A673 (cell line): ENCODE measurements at regions not wholly inside any gene's neighbourhood (a gene's known extent, or its start where the extent isn't known, plus 50 kb on each side); places are given as distances from the start of the nearest gene placed in this dataset.
"Not testable (repeated sequence)": the region's sequence is repeated elsewhere in the genome, so short reads cannot be mapped to it uniquely, and the experiment has no call there.

Source experiments
- BruUV-seq: library from RNA; stranded (reverse); fragments of 400-500 nt; replicated peaks from 2 replicates; lab custom pipeline; 2021; lab: Mats Ljungman, UMichigan
- CTCF ChIA-PET: fragments of 300-600 bp; sonication (Branson Sonifier 250); formaldehyde crosslinking; loops from one replicate; lab custom pipeline; 2022; ENCODE audit warnings: antibody characterized with exemption; lab: Charles Lee
- POLR2A ChIA-PET: fragments of 300-600 bp; sonication (Branson Sonifier 250); formaldehyde crosslinking; loops from one replicate; lab custom pipeline; 2022; ENCODE audit warnings: antibody characterized with exemption; ENCODE audit not compliant: low non-redundant PET; lab: Charles Lee
- DNase-seq: peaks from one replicate; pipeline ENCODE4 v3.0.0-alpha.2; 2015; ENCODE audit warnings: low spot score
- H3K27ac ChIP-seq: fragments of 200-600 bp; sonication (generic); 2 replicates; pipeline ENCODE4 v1.5.1; 2016; ENCODE audit warnings: mixed run types, low read depth, mild to moderate bottlenecking, mixed read lengths, antibody characterized with exemption, low read length; ENCODE audit not compliant: poor library complexity, severe bottlenecking
- H3K27me3 ChIP-seq: fragments of 200-600 bp; sonication (generic); replicated peaks from 2 replicates; pipeline ENCODE4 v1.6.1; 2017; ENCODE audit warnings: mixed run types, low read depth, mild to moderate bottlenecking, mixed read lengths, antibody characterized with exemption, low read length; ENCODE audit not compliant: insufficient read depth, poor library complexity
- H3K36me3 ChIP-seq: fragments of 200-600 bp; sonication (generic); 2 replicates; pipeline ENCODE4 v1.6.1; 2016; ENCODE audit warnings: mixed run types, mild to moderate bottlenecking, mixed read lengths, antibody characterized with exemption, low read length; ENCODE audit not compliant: insufficient read depth, poor library complexity, severe bottlenecking
- H3K4me1 ChIP-seq: fragments of 200-600 bp; sonication (generic); 2 replicates; pipeline ENCODE4 v1.6.1; 2017; ENCODE audit warnings: mixed run types, mild to moderate bottlenecking, mixed read lengths, antibody characterized with exemption, low read length; ENCODE audit not compliant: insufficient read depth, poor library complexity, severe bottlenecking
- H3K4me3 ChIP-seq: fragments of 200-600 bp; sonication (generic); 2 replicates; pipeline ENCODE4 v1.5.1; 2016; ENCODE audit warnings: low read depth, mixed run types, mild to moderate bottlenecking, mixed read lengths, low read length; ENCODE audit not compliant: poor library complexity, severe bottlenecking
- H3K9me3 ChIP-seq: fragments of 200-600 bp; sonication (generic); 2 replicates; pipeline ENCODE4 v1.6.1; 2016; ENCODE audit warnings: mixed run types, low read depth, mild to moderate bottlenecking, mixed read lengths, antibody characterized with exemption, low read length; ENCODE audit not compliant: poor library complexity, severe bottlenecking
- EZH2 ChIP-seq: fragments of 200-600 bp; sonication (generic); IDR thresholded peaks from 2 replicates; pipeline ENCODE4 v1.6.1; 2017; ENCODE audit warnings: borderline replicate concordance, low read depth, mild to moderate bottlenecking, mixed read lengths, antibody characterized with exemption, low read length; ENCODE audit not compliant: poor library complexity, severe bottlenecking
- intact Hi-C: fragments of 100-400 bp; cut with micrococcal nuclease; formaldehyde crosslinking; loops from one replicate; pipeline ENCODE4 v1.10.0; 2022; ENCODE audit not compliant: unreplicated experiment
- TF ChIP-seq, protein P1 (sequence below): fragments of 300-800, 200-600 bp; sonication (generic); conservative IDR thresholded peaks from 2 replicates; pipeline ENCODE4 v1.5.1; 2017; ENCODE audit warnings: low read depth, mild to moderate bottlenecking, antibody characterized with exemption, low read length, moderate library complexity, mixed read lengths

DNA sequence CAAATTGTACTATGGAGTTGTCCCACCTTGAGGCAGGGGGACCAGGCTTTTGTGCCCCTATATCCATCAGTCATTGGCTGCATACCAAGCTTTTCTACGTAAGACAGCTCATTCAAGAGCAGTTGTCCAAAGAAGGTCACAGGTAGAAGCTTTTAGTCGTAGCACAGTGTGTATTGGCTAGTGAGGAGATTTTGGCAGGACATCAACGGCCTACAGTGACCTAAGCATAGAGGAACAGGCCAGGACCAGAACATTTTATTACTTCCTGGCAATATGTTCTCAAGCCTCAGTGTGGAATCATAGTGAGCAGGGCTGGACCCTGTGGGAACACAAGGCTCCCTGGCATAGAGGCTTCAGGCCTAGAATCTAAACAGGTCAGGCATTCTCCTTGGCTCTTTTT is 105.4 kb upstream of the ANKRD28 start:
- CTCF ChIA-PET, result no interaction called here
- H3K4me1 ChIP-seq, result no peaks in the 10 kb centered on the region
- POLR2A ChIA-PET, result no interaction called here
- TF ChIP-seq, protein P1, sequence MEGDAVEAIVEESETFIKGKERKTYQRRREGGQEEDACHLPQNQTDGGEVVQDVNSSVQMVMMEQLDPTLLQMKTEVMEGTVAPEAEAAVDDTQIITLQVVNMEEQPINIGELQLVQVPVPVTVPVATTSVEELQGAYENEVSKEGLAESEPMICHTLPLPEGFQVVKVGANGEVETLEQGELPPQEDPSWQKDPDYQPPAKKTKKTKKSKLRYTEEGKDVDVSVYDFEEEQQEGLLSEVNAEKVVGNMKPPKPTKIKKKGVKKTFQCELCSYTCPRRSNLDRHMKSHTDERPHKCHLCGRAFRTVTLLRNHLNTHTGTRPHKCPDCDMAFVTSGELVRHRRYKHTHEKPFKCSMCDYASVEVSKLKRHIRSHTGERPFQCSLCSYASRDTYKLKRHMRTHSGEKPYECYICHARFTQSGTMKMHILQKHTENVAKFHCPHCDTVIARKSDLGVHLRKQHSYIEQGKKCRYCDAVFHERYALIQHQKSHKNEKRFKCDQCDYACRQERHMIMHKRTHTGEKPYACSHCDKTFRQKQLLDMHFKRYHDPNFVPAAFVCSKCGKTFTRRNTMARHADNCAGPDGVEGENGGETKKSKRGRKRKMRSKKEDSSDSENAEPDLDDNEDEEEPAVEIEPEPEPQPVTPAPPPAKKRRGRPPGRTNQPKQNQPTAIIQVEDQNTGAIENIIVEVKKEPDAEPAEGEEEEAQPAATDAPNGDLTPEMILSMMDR, result no peak
- TF ChIP-seq EZH2, result no peak
- no TSS peak for BruUV-seq
- H3K9me3 ChIP-seq, result no peaks in the 10 kb centered on the region
- H3K27ac ChIP-seq, result no peak overlapping the region
- no peak overlapping the region for H3K4me3 ChIP-seq
- no peak for DNase-seq
- no peaks in the 10 kb centered on the region for H3K27me3 ChIP-seq
- intact Hi-C loops, result no loop called here
- no peaks in the 10 kb centered on the region for H3K36me3 ChIP-seq

DNA sequence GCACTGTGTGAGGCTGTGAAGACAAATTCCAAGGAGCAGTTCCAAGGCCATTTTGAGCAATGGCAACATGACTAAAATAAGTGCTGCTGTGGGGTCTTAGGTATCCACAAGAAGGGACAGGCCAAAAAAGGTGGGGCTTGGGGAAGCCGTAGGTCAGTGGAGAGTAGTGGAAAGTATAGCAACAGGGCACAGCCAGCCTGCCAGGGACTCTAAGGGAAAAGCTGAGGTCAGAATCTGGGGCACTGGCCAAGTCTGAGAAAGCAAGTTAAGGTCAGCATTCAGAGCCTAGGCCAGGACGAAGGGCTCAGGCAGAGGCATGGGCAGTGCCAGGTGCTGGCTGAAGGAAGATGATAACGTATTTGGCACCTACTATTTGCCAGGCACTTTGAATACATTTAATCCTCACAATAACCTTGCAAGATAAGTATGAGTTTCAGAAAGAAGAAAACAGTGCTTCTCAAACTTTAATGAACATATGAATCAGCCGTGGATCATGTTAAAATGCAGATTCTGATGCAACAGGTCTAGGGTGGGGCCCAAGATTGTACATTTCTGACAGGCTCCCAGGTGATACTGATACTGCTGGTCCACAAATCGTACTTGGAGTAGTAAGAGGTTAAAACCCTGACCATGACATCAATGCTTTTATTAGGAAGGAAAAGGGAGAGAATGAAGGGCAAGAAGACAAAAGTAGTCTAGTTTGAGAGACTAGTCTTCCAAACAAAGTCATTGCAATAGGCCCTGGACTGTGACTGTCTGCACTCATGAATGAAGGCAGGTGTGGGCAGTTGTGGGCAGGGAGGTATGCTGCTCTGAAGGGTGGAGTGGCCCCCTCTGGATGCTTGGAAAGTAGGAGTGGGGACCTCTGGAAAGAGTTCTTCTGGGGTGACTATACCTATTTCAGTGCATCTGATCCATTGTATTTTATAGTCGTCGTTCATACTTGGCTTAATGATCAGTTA is 106.3 kb upstream of the ANKRD28 start:
- Histone ChIP-seq H3K27ac (no peak overlapping the region), H3K27me3 (no peaks in the 10 kb centered on the region), H3K4me3 (no peak overlapping the region), H3K4me1 (no peaks in the 10 kb centered on the region), H3K36me3 (no peaks in the 10 kb centered on the region), H3K9me3 (no peaks in the 10 kb centered on the region)
- DNase-seq, result no peak
- POLR2A ChIA-PET, result no interaction called here
- no peak for TF ChIP-seq EZH2
- TF ChIP-seq, protein P1, result no peak
- intact Hi-C loops, result no loop called here
- no TSS peak for BruUV-seq
- CTCF ChIA-PET, result no interaction called here

DNA sequence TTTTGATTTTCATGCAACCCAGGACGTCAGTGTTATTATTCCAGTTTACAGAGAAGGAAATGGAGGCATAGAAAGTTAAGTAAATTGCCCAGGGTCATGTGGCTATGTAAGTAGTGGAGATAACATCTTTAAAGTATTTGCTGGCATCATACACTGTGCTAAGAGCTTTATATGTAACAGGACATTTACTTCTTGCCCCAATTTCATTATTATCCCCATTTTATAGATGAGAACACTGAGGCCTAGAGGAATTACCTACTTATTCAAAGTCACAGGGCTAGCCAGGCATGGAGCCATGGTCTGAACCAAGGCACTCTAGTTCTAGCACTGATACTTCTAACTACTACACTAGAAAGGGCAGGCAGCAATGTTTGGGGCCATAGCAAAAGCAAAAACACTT is 107.3 kb upstream of the ANKRD28 start:
- intact Hi-C loops, result no loop called here
- Histone ChIP-seq H3K36me3 (no peaks in the 10 kb centered on the region), H3K27me3 (no peaks in the 10 kb centered on the region), H3K4me1 (no peaks in the 10 kb centered on the region), H3K27ac (no peak overlapping the region), H3K4me3 (no peak overlapping the region), H3K9me3 (no peaks in the 10 kb centered on the region)
- DNase-seq, result no peak
- CTCF ChIA-PET, result no interaction called here
- POLR2A ChIA-PET, result no interaction called here
- no peak for TF ChIP-seq EZH2
- TF ChIP-seq, protein P1, result no peak
- no TSS peak for BruUV-seq

DNA sequence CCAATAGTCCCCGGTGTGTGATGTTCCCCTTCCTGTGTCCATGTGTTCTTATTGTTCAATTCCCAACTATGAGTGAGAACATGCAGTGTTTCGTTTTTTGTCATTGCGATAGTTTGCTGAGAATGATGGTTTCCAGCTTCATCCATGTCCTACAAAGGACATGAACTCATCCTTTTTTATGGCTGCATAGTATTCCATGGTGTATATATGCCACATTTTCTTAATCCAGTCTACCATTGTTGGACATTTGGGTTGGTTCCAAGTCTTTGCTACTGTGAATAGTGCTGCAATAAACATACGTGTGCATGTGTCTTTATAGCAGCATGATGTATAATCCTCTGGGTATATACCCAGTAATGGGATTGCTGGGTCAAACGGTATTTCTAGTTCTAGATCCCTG is 109.6 kb upstream of the ANKRD28 start:
- POLR2A ChIA-PET, CTCF ChIA-PET: not testable (repeated sequence)

More for the DNA sequence above, 109.6 kb upstream of the ANKRD28 start:
- H3K27ac ChIP-seq, H3K4me1 ChIP-seq, H3K4me3 ChIP-seq, DNase-seq, H3K9me3 ChIP-seq, H3K27me3 ChIP-seq, BruUV-seq, H3K36me3 ChIP-seq, intact Hi-C loops: not testable (repeated sequence)
